HEK293 (cell line): ENCODE measurements at regions not wholly inside any gene's neighbourhood (a gene's known extent, or its start where the extent isn't known, plus 50 kb on each side); places are given as distances from the start of the nearest gene placed in this dataset.

ENCODE experiments used
- CTCF ChIA-PET: fragments of 350-600 bp; formaldehyde crosslinking; extraction: SDS; loops from one replicate; lab custom pipeline; 2021; ENCODE audit warnings: antibody characterized with exemption; lab: Yijun Ruan, JAX
- POLR2A ChIA-PET: fragments of 300-600 bp; formaldehyde crosslinking; extraction: SDS; loops from one replicate; lab custom pipeline; 2020; ENCODE audit warnings: antibody characterized with exemption, inconsistent platforms; lab: Yijun Ruan, JAX
- H3K27ac ChIP-seq: fragments of 200-500 bp; sonication (Bioruptor generic); 2 replicates; pipeline ENCODE4 v1.5.1; 2014; ENCODE audit warnings: low read depth, low read length, control low read depth, inconsistent platforms; ENCODE audit errors: extremely low read depth
- H3K36me3 ChIP-seq, 2 experiments: fragments of 200-500 bp in 1 of 2; sonication (Bioruptor generic) in 1 of 2; 1 replicate in 1 of 2; 2 replicates in 1 of 2; pipeline ENCODE4 v1.5.1; 2014 to 2017; ENCODE audit warnings: inconsistent platforms in 2 of 2, low read length in 2 of 2; ENCODE audit not compliant: control insufficient read depth in 2 of 2, insufficient read depth in 1 of 2
- H3K4me1 ChIP-seq: fragments of 200-500 bp; sonication (Bioruptor generic); 2 replicates; pipeline ENCODE4 v1.5.1; 2014; ENCODE audit warnings: mild to moderate bottlenecking, low read length, inconsistent platforms; ENCODE audit not compliant: control insufficient read depth, insufficient read depth
- H3K4me3 ChIP-seq: 2 replicates; pipeline ENCODE4 v1.5.1; 2011; ENCODE audit warnings: low read depth, mild to moderate bottlenecking, control low read depth, low read length, moderate library complexity
- H3K9me3 ChIP-seq: fragments of 200-500 bp; sonication (Bioruptor generic); 2 replicates; pipeline ENCODE4 v1.5.1; 2014; ENCODE audit warnings: low read depth, low read length, inconsistent platforms; ENCODE audit not compliant: control insufficient read depth, insufficient read depth
- GLIS1 ChIP-seq: fragments of 450-650 bp; formaldehyde crosslinking; IDR thresholded peaks from 2 replicates; pipeline ENCODE4 v1.5.1; 2016; ENCODE audit warnings: missing biosample characterization, missing genetic modification characterization
- KLF8 ChIP-seq: fragments of 450-650 bp; formaldehyde crosslinking; IDR thresholded peaks from 2 replicates; pipeline ENCODE4 v1.5.1; 2016; ENCODE audit warnings: missing biosample characterization, missing genetic modification characterization
- SCRT2 ChIP-seq: fragments of 450-650 bp; formaldehyde crosslinking; IDR thresholded peaks from 2 replicates; pipeline ENCODE4 v1.5.1; 2016; ENCODE audit warnings: missing biosample characterization, missing genetic modification characterization
- SETDB1 ChIP-seq: IDR thresholded peaks from one replicate; pipeline ENCODE4 v1.6.1; 2017; ENCODE audit warnings: mild to moderate bottlenecking, low read length, moderate library complexity, mixed read lengths; ENCODE audit not compliant: insufficient read length
- TCF7L2 ChIP-seq: IDR thresholded peaks from 2 replicates; pipeline ENCODE4 v1.6.1; 2011; ENCODE audit warnings: low read depth, mild to moderate bottlenecking, inconsistent platforms, low read length, moderate library complexity, borderline replicate concordance
- ZBTB49 ChIP-seq: fragments of 450-650 bp; formaldehyde crosslinking; IDR thresholded peaks from 2 replicates; pipeline ENCODE4 v1.5.1; 2016; ENCODE audit warnings: missing biosample characterization, missing genetic modification characterization, low read depth
- ZNF121 ChIP-seq: fragments of 450-650 bp; formaldehyde crosslinking; IDR thresholded peaks from 2 replicates; pipeline ENCODE4 v1.5.1; 2016; ENCODE audit warnings: missing biosample characterization, missing genetic modification characterization
- ZNF157 ChIP-seq: fragments of 450-650 bp; formaldehyde crosslinking; IDR thresholded peaks from 2 replicates; pipeline ENCODE4 v1.5.1; 2016; ENCODE audit warnings: missing biosample characterization, missing genetic modification characterization
- ZNF174 ChIP-seq: fragments of 450-650 bp; formaldehyde crosslinking; IDR thresholded peaks from 2 replicates; pipeline ENCODE4 v1.5.0; 2017; ENCODE audit warnings: missing biosample characterization, mild to moderate bottlenecking, missing genetic modification characterization
- ZNF18 ChIP-seq: fragments of 450-650 bp; formaldehyde crosslinking; IDR thresholded peaks from 2 replicates; pipeline ENCODE4 v1.5.1; 2016; ENCODE audit warnings: missing biosample characterization, missing genetic modification characterization
- ZNF19 ChIP-seq: fragments of 450-650 bp; formaldehyde crosslinking; IDR thresholded peaks from 2 replicates; pipeline ENCODE4; 2016; ENCODE audit warnings: missing biosample characterization, missing genetic modification characterization, low read depth
- ZNF202 ChIP-seq: fragments of 450-650 bp; formaldehyde crosslinking; IDR thresholded peaks from 2 replicates; pipeline ENCODE4 v1.5.1; 2016; ENCODE audit warnings: missing biosample characterization, missing genetic modification characterization, borderline replicate concordance
- ZNF214 ChIP-seq: fragments of 450-650 bp; formaldehyde crosslinking; IDR thresholded peaks from 2 replicates; pipeline ENCODE4 v1.5.1; 2017; ENCODE audit warnings: missing biosample characterization, mild to moderate bottlenecking, missing genetic modification characterization, borderline replicate concordance
- ZNF311 ChIP-seq: fragments of 450-650 bp; formaldehyde crosslinking; IDR thresholded peaks from 2 replicates; pipeline ENCODE4 v1.5.1; 2017; ENCODE audit warnings: missing biosample characterization, missing genetic modification characterization, borderline replicate concordance
- ZNF324 ChIP-seq: fragments of 450-650 bp; formaldehyde crosslinking; IDR thresholded peaks from 2 replicates; pipeline ENCODE4 v1.5.1; 2016; ENCODE audit warnings: missing biosample characterization, missing genetic modification characterization
- ZNF571 ChIP-seq: fragments of 450-650 bp; formaldehyde crosslinking; IDR thresholded peaks from 2 replicates; pipeline ENCODE4 v1.5.0; 2017; ENCODE audit warnings: missing biosample characterization, missing genetic modification characterization
- ZNF585B ChIP-seq: fragments of 450-650 bp; formaldehyde crosslinking; IDR thresholded peaks from 2 replicates; pipeline ENCODE4 v1.5.1; 2016; ENCODE audit warnings: missing biosample characterization, missing genetic modification characterization
- ZNF624 ChIP-seq: fragments of 450-650 bp; formaldehyde crosslinking; IDR thresholded peaks from 2 replicates; pipeline ENCODE4 v1.5.1; 2017; ENCODE audit warnings: missing biosample characterization, missing genetic modification characterization
- ZNF76 ChIP-seq: fragments of 450-650 bp; formaldehyde crosslinking; IDR thresholded peaks from 2 replicates; pipeline ENCODE4; 2016; ENCODE audit warnings: low read depth, missing biosample characterization, missing genetic modification characterization, borderline replicate concordance
- ZNF776 ChIP-seq: fragments of 450-650 bp; formaldehyde crosslinking; IDR thresholded peaks from 2 replicates; pipeline ENCODE4 v1.5.0; 2017; ENCODE audit warnings: missing biosample characterization, missing genetic modification characterization, borderline replicate concordance
- ZNF777 ChIP-seq: fragments of 450-650 bp; formaldehyde crosslinking; IDR thresholded peaks from 2 replicates; pipeline ENCODE4 v1.5.1; 2017; ENCODE audit warnings: missing biosample characterization, missing genetic modification characterization, borderline replicate concordance
- ZSCAN23 ChIP-seq: fragments of 450-650 bp; formaldehyde crosslinking; IDR thresholded peaks from 2 replicates; pipeline ENCODE4 v1.5.1; 2016; ENCODE audit warnings: missing biosample characterization, missing genetic modification characterization

DNA sequence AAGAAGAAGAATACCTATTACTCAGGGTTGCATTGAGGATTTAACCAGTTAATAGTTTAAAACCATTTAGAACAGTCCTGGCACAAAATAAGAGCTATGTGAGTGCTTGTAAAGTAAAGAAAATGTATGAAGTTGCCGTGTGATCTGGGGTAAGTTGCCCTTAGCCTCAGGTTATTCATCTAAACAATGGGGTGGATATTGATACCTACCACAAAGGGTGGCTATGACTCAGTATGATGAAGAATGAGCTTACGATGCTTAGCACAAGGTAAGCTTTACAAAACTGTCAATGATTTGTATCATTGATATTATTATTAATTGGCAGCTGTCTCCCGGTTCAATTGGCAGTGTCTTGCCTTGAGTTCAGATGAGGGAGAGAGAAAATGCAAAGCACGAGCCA lies 149.4 kb upstream of the PITX1 start:
- no peak overlapping the region for H3K27ac ChIP-seq

GRCh38 chr5:135182675-135183074 lies 148.6 kb upstream of the PITX1 start:
- Histone ChIP-seq H3K27ac (no peak overlapping the region), H3K4me1 (no peaks in the 10 kb centered on the region; the same call in 1 of the 2 replicates), H3K9me3 (no peaks in the 10 kb centered on the region), H3K36me3 (no peaks in the 10 kb centered on the region), H3K4me3 (no peak overlapping the region)
- TF ChIP-seq KLF8 (no peak), SCRT2 (tag by site-specific recombination) (no peak)
- ChIA-PET CTCF (interaction anchor here (1.5 to 2.3 kb wide), 2 partner anchors 9 to 21 kb away, joined by 5 to 6 read pairs; no protein-coding TSS in a partner anchor), POLR2A (no interaction called here)

More for the DNA sequence above, 149.4 kb upstream of the PITX1 start:
- Histone ChIP-seq H3K36me3 (no peaks in the 10 kb centered on the region), H3K4me3 (no peak overlapping the region), H3K4me1 (no peaks in the 10 kb centered on the region; the same call in 1 of the 2 replicates), H3K9me3 (no peaks in the 10 kb centered on the region)
- CTCF ChIA-PET, result interaction anchor here (0.7 to 1.5 kb wide), 4 partner anchors 9 to 170 kb away, joined by 3 to 5 read pairs (median 3); no protein-coding TSS in a partner anchor
- no peak for TF ChIP-seq GLIS1 (tag by site-specific recombination)
- TF ChIP-seq ZSCAN23 (tag by site-specific recombination), result no peak
- TF ChIP-seq ZNF19 (tag by site-specific recombination), result no peak
- POLR2A ChIA-PET, result no interaction called here

- H3K36me3 ChIP-seq, result no peaks in the 10 kb centered on the region
- CTCF ChIA-PET, result interaction anchor here (0.9 to 2.3 kb wide), 2 partner anchors 8 to 10 kb away, joined by 3 to 6 read pairs; no protein-coding TSS in a partner anchor
- H3K27ac ChIP-seq, result no peak overlapping the region
- no peaks in the 10 kb centered on the region for H3K9me3 ChIP-seq
- no peak overlapping the region for H3K4me3 ChIP-seq
- TF ChIP-seq ZNF311 (tag by site-specific recombination), result no peak
- no peak for TF ChIP-seq ZNF157 (tag by site-specific recombination)
- no peak for TF ChIP-seq ZNF571 (tag by site-specific recombination)
- TF ChIP-seq ZNF624 (tag by site-specific recombination), result no peak
- no peak for TF ChIP-seq ZNF585B
- TF ChIP-seq ZNF214 (tag by site-specific recombination), result no peak
- TF ChIP-seq ZNF202 (tag by site-specific recombination), result no peak
- TF ChIP-seq ZBTB49 (tag by site-specific recombination), result no peak
- TF ChIP-seq ZNF174 (tag by site-specific recombination), result no peak
- no peak for TF ChIP-seq ZNF777 (tag by site-specific recombination)
- no peak for TF ChIP-seq TCF7L2
- no peak for TF ChIP-seq ZNF121 (tag by site-specific recombination)
- no peak for TF ChIP-seq ZNF324 (tag by site-specific recombination)
- no peak for TF ChIP-seq ZNF776 (tag by site-specific recombination)
- TF ChIP-seq ZNF18, result no peak
- TF ChIP-seq SETDB1, result no peak
- no peak for TF ChIP-seq ZNF76 (tag by site-specific recombination)
- TF ChIP-seq, all 188 proteins: peak for 0
- H3K4me1 ChIP-seq, result no peaks in the 10 kb centered on the region
- POLR2A ChIA-PET, result no interaction called here
Measured at GRCh38 chr5:135181653-135182052, 147.6 kb upstream of the PITX1 start.
